ENCODE measurements at regions not wholly inside any gene's neighbourhood (a gene's known extent, or its start where the extent isn't known, plus 50 kb on each side); places are given as distances from the start of the nearest gene placed in this dataset.

GRCh38 chr9:25310961-25311360 lies 367.3 kb downstream of the TUSC1 start:
- no peak for TF ChIP-seq EP300 (IDR thresholded peaks at IDR 0.05; ENCODE audit: borderline replicate concordance)
- TF ChIP-seq, protein P1, sequence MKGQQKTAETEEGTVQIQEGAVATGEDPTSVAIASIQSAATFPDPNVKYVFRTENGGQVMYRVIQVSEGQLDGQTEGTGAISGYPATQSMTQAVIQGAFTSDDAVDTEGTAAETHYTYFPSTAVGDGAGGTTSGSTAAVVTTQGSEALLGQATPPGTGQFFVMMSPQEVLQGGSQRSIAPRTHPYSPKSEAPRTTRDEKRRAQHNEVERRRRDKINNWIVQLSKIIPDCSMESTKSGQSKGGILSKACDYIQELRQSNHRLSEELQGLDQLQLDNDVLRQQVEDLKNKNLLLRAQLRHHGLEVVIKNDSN (IDR thresholded peaks at IDR 0.05) = no peak
